HepG2 (cell line): ENCODE measurements at regions not wholly inside any gene's neighbourhood (a gene's known extent, or its start where the extent isn't known, plus 50 kb on each side); places are given as distances from the start of the nearest gene placed in this dataset.
A peak's percentile ranks its signal among the peaks of the same experiment; 100 is the strongest.

ENCODE experiments used
- ATF5 ChIP-seq: sonication (generic); formaldehyde crosslinking; IDR thresholded peaks from 2 replicates; pipeline ENCODE4 v1.4.0; 2020; ENCODE audit warnings: mild to moderate bottlenecking, low read depth, missing genetic modification reagents
- ETV5 ChIP-seq: IDR thresholded peaks from 2 replicates; pipeline ENCODE4 v1.6.1; 2018; ENCODE audit warnings: missing biosample characterization, missing genetic modification reagents, inconsistent platforms, borderline replicate concordance
- FLYWCH1 ChIP-seq: sonication (generic); formaldehyde crosslinking; IDR thresholded peaks from 2 replicates; pipeline ENCODE4 v1.8.1; 2023; ENCODE audit warnings: mild to moderate bottlenecking, missing genetic modification reagents
- FOXO1 ChIP-seq: sonication (generic); formaldehyde crosslinking; IDR thresholded peaks from 2 replicates; pipeline ENCODE4 v1.4.0; 2020; ENCODE audit warnings: missing genetic modification reagents
- PHB2 ChIP-seq: fragments of 450-650 bp; IDR thresholded peaks from 2 replicates; pipeline ENCODE4 v1.6.1; 2018; ENCODE audit not compliant: partially characterized antibody
- PRDM4 ChIP-seq: sonication (generic); formaldehyde crosslinking; IDR thresholded peaks from 2 replicates; pipeline ENCODE4 v1.9.0; 2021; ENCODE audit warnings: missing genetic modification reagents, borderline replicate concordance
- REPIN1 ChIP-seq: sonication (generic); formaldehyde crosslinking; IDR thresholded peaks from 2 replicates; pipeline ENCODE4 v1.8.0; 2022; ENCODE audit warnings: missing genetic modification reagents, low read depth, mild to moderate bottlenecking, borderline replicate concordance
- RXRA ChIP-seq: sonication (generic); formaldehyde crosslinking; IDR thresholded peaks from 2 replicates; pipeline ENCODE4 v1.5.1; 2020; ENCODE audit warnings: missing genetic modification reagents
- SIX1 ChIP-seq: sonication (generic); formaldehyde crosslinking; IDR thresholded peaks from 2 replicates; pipeline ENCODE4 v1.4.0; 2020; ENCODE audit warnings: missing genetic modification reagents, borderline replicate concordance
- SMC3 ChIP-seq: IDR thresholded peaks from 2 replicates; pipeline ENCODE4 v1.6.1; 2011; ENCODE audit warnings: low read length, improper control_type of control experiment
- SNAPC2 ChIP-seq: sonication (generic); formaldehyde crosslinking; IDR thresholded peaks from 2 replicates; pipeline ENCODE4 v1.8.1; 2022; ENCODE audit warnings: mild to moderate bottlenecking, missing genetic modification reagents
- TARDBP ChIP-seq: sonication (generic); formaldehyde crosslinking; IDR thresholded peaks from 2 replicates; pipeline ENCODE4 v1.8.0; 2022; ENCODE audit warnings: mild to moderate bottlenecking, missing genetic modification reagents
- TBX3 ChIP-seq: fragments of 450-650 bp; IDR thresholded peaks from 2 replicates; pipeline ENCODE4 v1.6.1; 2017; ENCODE audit warnings: antibody characterized with exemption, mild to moderate bottlenecking, inconsistent platforms, borderline replicate concordance
- ZNF331 ChIP-seq: sonication (generic); formaldehyde crosslinking; IDR thresholded peaks from 2 replicates; pipeline ENCODE4 v1.4.0; 2020; ENCODE audit warnings: missing genetic modification reagents
- ZNF569 ChIP-seq: sonication (generic); formaldehyde crosslinking; IDR thresholded peaks from 2 replicates; pipeline ENCODE4 v1.5.0; 2020; ENCODE audit warnings: mild to moderate bottlenecking, missing genetic modification reagents, moderate library complexity, borderline replicate concordance
- ZNF646 ChIP-seq: sonication (generic); formaldehyde crosslinking; IDR thresholded peaks from 2 replicates; pipeline ENCODE4 v1.9.0; 2021; ENCODE audit warnings: mild to moderate bottlenecking, missing genetic modification reagents
- ZNF740 ChIP-seq: sonication (generic); formaldehyde crosslinking; IDR thresholded peaks from 2 replicates; pipeline ENCODE4 v1.4.0; 2020; ENCODE audit warnings: missing genetic modification reagents
- ZNF772 ChIP-seq: sonication (generic); formaldehyde crosslinking; IDR thresholded peaks from 2 replicates; pipeline ENCODE4 v1.5.0; 2020; ENCODE audit warnings: mild to moderate bottlenecking, missing genetic modification reagents
- ZNF790 ChIP-seq: sonication (generic); formaldehyde crosslinking; IDR thresholded peaks from 2 replicates; pipeline ENCODE4 v1.8.0; 2022; ENCODE audit warnings: missing genetic modification reagents, mild to moderate bottlenecking, borderline replicate concordance

GRCh38 chr14:73771848-73772638 lies 57.9 kb upstream of the PNMA1 start (continued):
- TF ChIP-seq ZNF569 (CRISPR knock-in tag) (no peak), FLYWCH1 (CRISPR knock-in tag) (no peak), SIX1 (CRISPR knock-in tag) (peak; percentile 79; the same call in 1 of the 2 replicates), ZNF646 (peak; percentile 53; the same call in 1 of the 2 replicates), PRDM4 (CRISPR knock-in tag) (0 out of 2 replicates have a peak, but pooled peaks have one; percentile 55), ZNF331 (CRISPR knock-in tag) (peak; percentile 94), ZNF740 (CRISPR knock-in tag) (no peak), SNAPC2 (CRISPR knock-in tag) (peak; percentile 96), TBX3 (peak; percentile 99), FOXO1 (CRISPR knock-in tag) (peak; percentile 69; the same call in 1 of the 2 replicates), ZNF790 (CRISPR knock-in tag) (0 out of 2 replicates have a peak, but pooled peaks have one; percentile 19), SMC3 (peak; percentile 25; the same call in 1 of the 2 replicates), ATF5 (CRISPR knock-in tag) (no peak), REPIN1 (peak; percentile 96), TARDBP (peak; percentile 90), ETV5 (CRISPR knock-in tag) (peak; percentile 65; the same call in 1 of the 2 replicates), ZNF772 (CRISPR knock-in tag) (peak; percentile 90), RXRA (CRISPR knock-in tag) (peak; percentile 98), PHB2 (no peak)
